A549 (cell line): ENCODE measurements at regions not wholly inside any gene's neighbourhood (a gene's known extent, or its start where the extent isn't known, plus 50 kb on each side); places are given as distances from the start of the nearest gene placed in this dataset.

Experiments
- ATAC-seq, 2 experiments: fragments of 200-7000 bp in 1 of 2; fragments of >200 bp in 1 of 2; cut with Nextera tagmentation in 1 of 2; cut with Tn5 transposase in 1 of 2; 3 replicates each; pipeline versions ENCODE4 v1.8.0 to v1.9.1; 2018 to 2020; ENCODE audit warnings: mild to moderate bottlenecking in 1 of 2, moderate library complexity in 1 of 2
- CTCF ChIA-PET: fragments of 300-600 bp; sonication (Branson Sonifier 250); formaldehyde crosslinking; extraction: SDS; loops from one replicate; lab custom pipeline; 2021; ENCODE audit warnings: antibody characterized with exemption, inconsistent platforms; lab: Yijun Ruan, JAX
- POLR2A ChIA-PET: fragments of 350-600 bp; formaldehyde crosslinking; extraction: SDS; loops from one replicate; lab custom pipeline; 2021; ENCODE audit warnings: antibody characterized with exemption, inconsistent platforms; lab: Yijun Ruan, JAX
- DNase-seq, 2 experiments: peaks; one replicate each; pipeline versions ENCODE4 v3.0.0 to v3.0.0-alpha.2; 2011 to 2016; ENCODE audit warnings: low read depth in 1 of 2, low spot score in 1 of 2
- FAIRE-seq: peaks from 2 replicates; lab custom pipeline; 2011; peaks lifted over from hg19 to GRCh38; lab: Jason Lieb, UNC
- H3K27ac ChIP-seq, 2 experiments: fragments of >200 bp; sonication (Bioruptor Twin); formaldehyde crosslinking; 3 replicates each; pipeline ENCODE4 v1.5.1; 2016 to 2017
- H3K4me1 ChIP-seq: fragments of >200 bp; sonication (Bioruptor Twin); formaldehyde crosslinking; 3 replicates; pipeline ENCODE4 v1.6.1; 2016
- H3K4me2 ChIP-seq: fragments of >200 bp; sonication (Bioruptor Twin); formaldehyde crosslinking; 3 replicates; pipeline ENCODE4 v1.6.1; 2016
- H3K4me3 ChIP-seq: fragments of >200 bp; sonication (Bioruptor Twin); formaldehyde crosslinking; 3 replicates; pipeline ENCODE4 v1.5.1; 2016
- H3K9me3 ChIP-seq: fragments of >200 bp; sonication (Bioruptor Twin); formaldehyde crosslinking; 3 replicates; pipeline ENCODE4 v1.6.1; 2016
- BHLHE40 ChIP-seq: IDR thresholded peaks from 2 replicates; pipeline ENCODE4 v1.6.1; 2012; ENCODE audit warnings: low read depth, low read length, inconsistent platforms
- CBX2 ChIP-seq: fragments of 200-600 bp; sonication (generic); IDR thresholded peaks from 2 replicates; pipeline ENCODE4 v1.6.1; 2016; ENCODE audit warnings: low read depth, mild to moderate bottlenecking, borderline replicate concordance
- CHD4 ChIP-seq: fragments of 200-600 bp; sonication (generic); IDR thresholded peaks from 2 replicates; pipeline ENCODE4 v1.6.1; 2016; ENCODE audit warnings: antibody characterized with exemption, mild to moderate bottlenecking, borderline replicate concordance
- EHF ChIP-seq: fragments of 250-450 bp; sonication (Bioruptor Pico); IDR thresholded peaks from 2 replicates; pipeline ENCODE4 v1.5.0; 2020; ENCODE audit warnings: mild to moderate bottlenecking
- ESRRA ChIP-seq: fragments of 150-350 bp; IDR thresholded peaks from 2 replicates; pipeline ENCODE4 v1.6.1; 2014; ENCODE audit warnings: mild to moderate bottlenecking, low read length, borderline replicate concordance
- FOSB ChIP-seq: fragments of 250-450 bp; sonication (Bioruptor Pico); IDR thresholded peaks from 2 replicates; pipeline ENCODE4 v1.5.0; 2020; ENCODE audit warnings: mild to moderate bottlenecking, moderate library complexity
- HDAC2 ChIP-seq: fragments of 200-600 bp; sonication (generic); IDR thresholded peaks from 2 replicates; pipeline ENCODE4 v1.6.1; 2016
- HEYL ChIP-seq: fragments of 250-450 bp; sonication (Bioruptor Pico); IDR thresholded peaks from 2 replicates; pipeline ENCODE4 v1.8.0; 2021; ENCODE audit warnings: mild to moderate bottlenecking, moderate library complexity
- HMGXB4 ChIP-seq: fragments of 250-450 bp; sonication (Bioruptor Pico); IDR thresholded peaks from 2 replicates; pipeline ENCODE4 v1.5.0; 2021; ENCODE audit warnings: mild to moderate bottlenecking, moderate library complexity, borderline replicate concordance
- HOXB13 ChIP-seq: fragments of 250-450 bp; sonication (Bioruptor Pico); IDR thresholded peaks from 2 replicates; pipeline ENCODE4 v1.5.0; 2020; ENCODE audit warnings: low read depth, mild to moderate bottlenecking, moderate library complexity
- HOXB5 ChIP-seq: fragments of 250-450 bp; sonication (Bioruptor Pico); IDR thresholded peaks from 2 replicates; pipeline ENCODE4 v1.5.0; 2020; ENCODE audit warnings: mild to moderate bottlenecking, moderate library complexity
- JUNB ChIP-seq: fragments of >200 bp; sonication (Bioruptor Twin); formaldehyde crosslinking; IDR thresholded peaks from 2 replicates; pipeline ENCODE4 v1.6.1; 2016
- MAX ChIP-seq: IDR thresholded peaks from 2 replicates; pipeline ENCODE4 v1.6.1; 2012
- MAZ ChIP-seq: fragments of 150-350 bp; IDR thresholded peaks from 2 replicates; pipeline ENCODE4 v1.6.1; 2014; ENCODE audit warnings: antibody characterized with exemption, low read depth, low read length, borderline replicate concordance
- NPAS2 ChIP-seq: fragments of 250-450 bp; sonication (Bioruptor Pico); IDR thresholded peaks from 2 replicates; pipeline ENCODE4 v1.8.0; 2022; ENCODE audit warnings: mild to moderate bottlenecking, moderate library complexity, borderline replicate concordance
- NR3C1 ChIP-seq: fragments of >200 bp; sonication (Bioruptor Twin); formaldehyde crosslinking; IDR thresholded peaks from 3 replicates; pipeline ENCODE4 v1.6.1; 2017
- PBX3 ChIP-seq: IDR thresholded peaks from 2 replicates; pipeline ENCODE4 v1.6.1; 2012
- RARB ChIP-seq: fragments of 250-450 bp; sonication (Bioruptor Pico); IDR thresholded peaks from 2 replicates; pipeline ENCODE4 v1.8.0; 2021; ENCODE audit warnings: mild to moderate bottlenecking, moderate library complexity
- RCOR1 ChIP-seq: fragments of 150-350 bp; IDR thresholded peaks from 2 replicates; pipeline ENCODE4 v1.6.1; 2014; ENCODE audit warnings: antibody characterized with exemption, low read length, low read depth
- REST ChIP-seq: fragments of 200-600 bp; sonication (generic); IDR thresholded peaks from 2 replicates; pipeline ENCODE4 v1.6.1; 2016; ENCODE audit warnings: antibody characterized with exemption, mild to moderate bottlenecking, moderate library complexity
- RFX5 ChIP-seq: fragments of 450-650 bp; IDR thresholded peaks from 2 replicates; pipeline ENCODE4 v1.7.1; 2014; ENCODE audit warnings: antibody characterized with exemption, mild to moderate bottlenecking, moderate library complexity
- SMC3 ChIP-seq: fragments of >200 bp; sonication (Bioruptor Twin); formaldehyde crosslinking; IDR thresholded peaks from 3 replicates; pipeline ENCODE4 v1.6.1; 2018; ENCODE audit warnings: inconsistent platforms
- USF2 ChIP-seq: fragments of 450-650 bp; IDR thresholded peaks from 2 replicates; pipeline ENCODE4 v1.6.1; 2014; ENCODE audit warnings: antibody characterized with exemption
- ZC3H11A ChIP-seq: fragments of 450-650 bp; IDR thresholded peaks from 2 replicates; pipeline ENCODE4 v1.6.1; 2014; ENCODE audit warnings: antibody characterized with exemption, mild to moderate bottlenecking
- ZNF302 ChIP-seq: fragments of 250-450 bp; sonication (Bioruptor Pico); IDR thresholded peaks from 2 replicates; pipeline ENCODE4 v1.9.0; 2021; ENCODE audit warnings: inconsistent platforms, mild to moderate bottlenecking, moderate library complexity
- WGBS: methylation state at CpG from one replicate; pipeline ENCODE4 v1.1.6; 2017; ENCODE audit errors: missing lambda C conversion rate; 5-methylcytosine and 5-hydroxymethylcytosine counted together

GRCh38 chr5:1745123-1745795 lies 54.4 kb downstream of the MRPL36 start:
- no peak overlapping the region for H3K27ac ChIP-seq
- WGBS: 57% methylated on average over 27 of the region's 30 CpGs
- no peak for ATAC-seq

GRCh38 chr5:1744393-1745122 lies 55.1 kb downstream of the MRPL36 start:
- Histone ChIP-seq H3K4me2 (no peak overlapping the region), H3K4me3 (no peak overlapping the region), H3K27ac (no peak overlapping the region), H3K9me3 (peaks cover 7% of the 10 kb centered on the region; the same call in 1 of the 3 replicates), H3K4me1 (no peaks in the 10 kb centered on the region)
- no peak for FAIRE-seq
- CTCF ChIA-PET: interaction anchor here (0.9 to 1.9 kb wide), 2 partner anchors 9 to 19 kb away, joined by 3 to 5 read pairs; no protein-coding TSS in a partner anchor
- WGBS: 34% methylated on average over 19 of the region's 21 CpGs
- POLR2A ChIA-PET: no interaction called here
- DNase-seq: no peak
- no peak for ATAC-seq
- TF ChIP-seq HEYL (no peak), CHD4 (no peak), HDAC2 (no peak), FOSB (CRISPR knock-in tag) (no peak), RFX5 (no peak), MAZ (no peak), EHF (CRISPR knock-in tag) (no peak), PBX3 (no peak), HOXB13 (no peak), BHLHE40 (no peak), RCOR1 (no peak), SMC3 (no peak), MAX (no peak)

More at GRCh38 chr5:1745123-1745795, 54.4 kb downstream of the MRPL36 start:
- CTCF ChIA-PET: interaction anchor here (0.9 to 1.9 kb wide), 2 partner anchors 9 to 18 kb away, joined by 3 to 5 read pairs; no protein-coding TSS in a partner anchor
- DNase-seq (no peak), FAIRE-seq (no peak)
- Histone ChIP-seq H3K4me1 (no peaks in the 10 kb centered on the region), H3K4me2 (no peak overlapping the region), H3K4me3 (no peak overlapping the region), H3K9me3 (peaks cover 3% of the 10 kb centered on the region; the same call in 1 of the 3 replicates)
- TF ChIP-seq JUNB (no peak), ZNF302 (CRISPR knock-in tag) (no peak), CBX2 (no peak), USF2 (no peak), REST (no peak), MAX (no peak), ESRRA (no peak), NPAS2 (CRISPR knock-in tag) (no peak), RARB (CRISPR knock-in tag) (no peak), SMC3 (no peak), HOXB5 (CRISPR knock-in tag) (no peak), NR3C1 (no peak), HMGXB4 (no peak), ZC3H11A (no peak)
- POLR2A ChIA-PET: no interaction called here
